ENCODE measurements at regions not wholly inside any gene's neighbourhood (a gene's known extent, or its start where the extent isn't known, plus 50 kb on each side); places are given as distances from the start of the nearest gene placed in this dataset.

- TF ChIP-seq POLR2AphosphoS5 (IDR thresholded peaks at IDR 0.05) (no peak), POLR2A (IDR thresholded peaks at IDR 0.05) (no peak), CTCF (IDR thresholded peaks at IDR 0.05) (no peak)
Observed at GRCh38 chr14:48560421-48560820, 885.0 kb upstream of the MDGA2 start.

Data from upper lobe of left lung (tissue), 4 donors.